Activated T-helper 2 cell treated with anti-CD3 and anti-CD28 coated beads, Interferon-gamma antibody, Interleukin-2, Interleukin-4, amounts not matched to agents 10 μg/mL and 5 μg/mL and 100 μg/mL, durations not matched to agents 14 hours and 24 hours and 36 hours (primary cell): ENCODE measurements at regions not wholly inside any gene's neighbourhood (a gene's known extent, or its start where the extent isn't known, plus 50 kb on each side); places are given as distances from the start of the nearest gene placed in this dataset.

Experiments
- DNase-seq: peaks from one replicate; pipeline ENCODE4 v3.0.0; 2021; ENCODE audit warnings: low spot score
- H3K27ac Mint-ChIP-seq: one replicate; pipeline ENCODE4 v1.8.0; 2021; ENCODE audit warnings: mixed read lengths
- H3K27me3 Mint-ChIP-seq: one replicate; pipeline ENCODE4 v1.8.0; 2021; ENCODE audit warnings: low read depth, mixed read lengths
- H3K36me3 Mint-ChIP-seq: one replicate; pipeline ENCODE4 v1.8.0; 2021; ENCODE audit warnings: low read depth, mixed read lengths
- H3K4me1 Mint-ChIP-seq: one replicate; pipeline ENCODE4 v1.8.0; 2021; ENCODE audit warnings: low read depth, mixed read lengths
- H3K4me3 Mint-ChIP-seq: one replicate; pipeline ENCODE4 v1.8.0; 2021; ENCODE audit warnings: low read depth, mild to moderate bottlenecking, moderate library complexity, mixed read lengths
- H3K9me3 Mint-ChIP-seq: one replicate; pipeline ENCODE4 v1.8.0; 2021; ENCODE audit warnings: mixed read lengths
- intact Hi-C: fragments of 100-400 bp; cut with micrococcal nuclease; formaldehyde crosslinking; loops from one replicate; pipeline ENCODE4 v1.15.1; 2023

DNA sequence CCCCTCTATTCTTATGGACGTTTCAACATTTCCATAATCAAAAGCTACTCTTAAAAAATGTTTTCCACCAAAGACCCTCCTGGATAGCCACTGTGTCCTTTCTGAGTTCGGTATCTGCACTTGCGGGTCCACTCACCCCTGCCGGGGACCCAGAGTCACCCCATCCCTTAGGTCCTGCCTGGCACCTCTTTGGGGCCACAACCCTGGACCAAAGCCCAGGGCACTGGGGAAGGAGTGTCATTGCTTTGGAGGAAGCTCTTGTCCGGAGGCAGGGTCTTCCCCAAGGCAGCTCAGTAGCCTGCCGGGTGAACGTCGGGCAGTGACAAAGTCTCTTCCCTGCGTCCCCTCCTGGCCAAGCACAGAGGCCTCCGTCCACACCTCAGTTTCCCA lies 129.6 kb downstream of the RFLNA start:
- Mint-ChIP-seq H3K36me3 (peaks cover 16% of the 10 kb centered on the region), H3K27me3 (no peaks in the 10 kb centered on the region), H3K4me1 (no peaks in the 10 kb centered on the region), H3K9me3 (no peaks in the 10 kb centered on the region), H3K27ac (no peak overlapping the region), H3K4me3 (no peak overlapping the region)
- DNase-seq = no peak
- intact Hi-C loops = no loop called here

DNA sequence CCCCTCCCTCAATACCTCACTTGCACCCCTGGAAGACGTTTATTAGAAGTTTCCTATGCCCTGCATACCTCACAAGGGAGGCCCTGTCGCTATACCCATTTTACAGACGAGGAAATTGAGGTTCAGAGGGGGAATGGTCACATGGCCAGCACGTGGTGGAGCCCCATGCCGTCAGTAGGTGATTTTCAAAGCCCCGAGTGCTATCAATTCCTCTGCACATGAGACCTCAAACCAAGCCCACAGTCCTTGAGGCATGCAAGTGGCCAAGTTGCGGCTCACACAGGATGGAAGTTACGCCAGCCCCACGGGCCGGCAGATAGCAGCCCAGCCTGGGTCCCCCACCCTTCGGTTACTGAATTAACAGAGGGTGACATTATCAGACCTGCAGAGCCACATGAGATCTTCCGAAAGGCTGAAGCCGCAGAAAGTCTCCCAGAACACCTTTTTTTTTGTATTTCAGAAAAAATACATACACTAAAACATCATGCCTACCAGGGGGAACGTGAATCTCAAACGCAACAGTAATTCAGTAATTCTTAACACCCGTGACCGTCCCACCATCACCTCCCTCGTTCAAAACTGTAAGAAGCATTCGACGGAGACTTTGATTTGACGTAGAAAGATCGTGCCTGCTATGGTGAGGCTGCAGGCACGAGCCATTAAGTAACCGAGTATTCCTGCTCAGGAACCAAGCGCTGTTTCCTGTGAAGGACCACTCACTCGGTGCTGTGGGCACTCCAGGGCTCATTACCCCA lies 129.0 kb downstream of the RFLNA start:
- Mint-ChIP-seq H3K4me3 (no peak overlapping the region), H3K36me3 (peaks cover 22% of the 10 kb centered on the region), H3K9me3 (no peaks in the 10 kb centered on the region), H3K27me3 (no peaks in the 10 kb centered on the region), H3K4me1 (no peaks in the 10 kb centered on the region), H3K27ac (no peak overlapping the region)
- intact Hi-C loops = no loop called here
- no peak for DNase-seq

- no peaks in the 10 kb centered on the region for H3K9me3 Mint-ChIP-seq
- no peak overlapping the region for H3K4me3 Mint-ChIP-seq
- intact Hi-C loops = no loop called here
- peaks cover 25% of the 10 kb centered on the region for H3K36me3 Mint-ChIP-seq
- no peaks in the 10 kb centered on the region for H3K27me3 Mint-ChIP-seq
- H3K4me1 Mint-ChIP-seq = no peaks in the 10 kb centered on the region
- no peak overlapping the region for H3K27ac Mint-ChIP-seq
- DNase-seq = no peak
Measured at GRCh38 chr12:124422570-124423523, 128.0 kb downstream of the RFLNA start.

- Mint-ChIP-seq H3K9me3 (no peaks in the 10 kb centered on the region), H3K27ac (no peak overlapping the region), H3K4me3 (no peak overlapping the region), H3K4me1 (no peaks in the 10 kb centered on the region), H3K27me3 (no peaks in the 10 kb centered on the region), H3K36me3 (peaks cover 30% of the 10 kb centered on the region)
- intact Hi-C loops = no loop called here
- DNase-seq = no peak
Measured at GRCh38 chr12:124422142-124422569, 127.3 kb downstream of the RFLNA start.

GRCh38 chr12:124420996-124421674 lies 126.2 kb downstream of the RFLNA start:
- H3K36me3 Mint-ChIP-seq = peaks cover 28% of the 10 kb centered on the region
- H3K27ac Mint-ChIP-seq = no peak overlapping the region
- no peaks in the 10 kb centered on the region for H3K27me3 Mint-ChIP-seq
- H3K4me1 Mint-ChIP-seq = no peaks in the 10 kb centered on the region
- no peak for DNase-seq
- H3K4me3 Mint-ChIP-seq = no peak overlapping the region
- no peaks in the 10 kb centered on the region for H3K9me3 Mint-ChIP-seq
- intact Hi-C loops = no loop called here

GRCh38 chr12:124420041-124420995 lies 125.4 kb downstream of the RFLNA start:
- intact Hi-C loops = no loop called here
- no peak for DNase-seq
- H3K27ac Mint-ChIP-seq = no peak overlapping the region

DNA sequence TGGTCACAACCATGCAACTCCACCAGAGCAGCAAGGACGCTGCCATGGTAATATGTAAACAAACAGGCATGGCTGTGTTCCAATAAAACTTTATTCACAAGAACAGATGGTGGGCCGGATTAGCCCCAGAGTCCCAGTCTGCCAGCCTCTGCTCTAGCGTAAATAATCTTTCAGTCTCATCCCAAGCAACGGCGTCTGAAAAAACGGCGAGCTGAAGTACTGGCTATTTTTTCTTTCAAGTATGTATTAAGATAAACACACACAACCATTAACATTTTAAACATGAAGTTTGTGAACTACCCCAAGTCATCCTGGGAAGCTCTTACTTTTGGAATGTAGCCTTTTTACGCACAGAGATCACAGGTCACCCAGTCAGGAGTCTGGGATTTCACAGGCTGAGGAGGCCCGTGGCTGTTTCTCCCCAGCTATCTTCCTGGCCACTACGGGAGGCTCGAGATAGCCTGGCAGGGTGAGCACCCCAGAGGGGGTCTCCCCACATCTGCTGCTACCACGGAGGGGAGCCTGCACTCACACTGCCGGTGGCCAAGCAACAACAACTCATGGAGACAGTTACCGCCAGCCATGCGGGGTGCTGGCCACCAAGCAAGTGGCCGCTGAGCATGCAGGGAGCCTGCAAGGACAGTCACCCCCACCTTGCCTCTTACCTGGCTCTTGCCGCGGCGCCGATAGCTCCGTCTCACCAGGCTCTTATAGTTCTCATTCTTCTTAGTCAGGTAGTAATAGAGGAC lies 124.6 kb downstream of the RFLNA start:
- DNase-seq = no peak
- Mint-ChIP-seq H3K27me3 (no peaks in the 10 kb centered on the region), H3K9me3 (no peaks in the 10 kb centered on the region), H3K36me3 (peaks cover 24% of the 10 kb centered on the region), H3K4me3 (no peak overlapping the region), H3K27ac (no peak overlapping the region), H3K4me1 (no peaks in the 10 kb centered on the region)
- intact Hi-C loops = no loop called here

More at GRCh38 chr12:124420041-124420995, 125.4 kb downstream of the RFLNA start:
- no peaks in the 10 kb centered on the region for H3K4me1 Mint-ChIP-seq
- H3K27me3 Mint-ChIP-seq = no peaks in the 10 kb centered on the region
- H3K9me3 Mint-ChIP-seq = no peaks in the 10 kb centered on the region
- no peak overlapping the region for H3K4me3 Mint-ChIP-seq
- H3K36me3 Mint-ChIP-seq = peaks cover 26% of the 10 kb centered on the region

DNA sequence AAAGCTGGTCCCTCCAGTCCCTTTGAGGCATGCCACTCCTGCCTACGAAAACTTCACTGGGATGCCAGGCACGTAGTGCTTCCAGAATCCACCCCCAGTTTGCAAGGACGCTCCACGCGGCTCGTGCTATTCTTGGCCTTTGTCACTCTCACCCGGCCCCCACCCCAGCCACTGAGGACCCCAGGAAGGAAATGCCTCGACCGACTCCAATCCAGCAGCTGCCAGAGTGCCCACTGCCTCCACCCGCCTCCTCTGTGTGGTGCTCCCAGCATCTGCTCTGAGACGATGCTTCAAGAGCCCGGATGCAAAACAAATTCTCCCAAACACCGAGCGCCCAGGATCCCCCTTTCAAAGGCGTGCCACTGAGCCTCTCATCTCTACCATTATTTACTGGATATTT lies 123.9 kb downstream of the RFLNA start:
- H3K36me3 Mint-ChIP-seq = peaks cover 24% of the 10 kb centered on the region
- no peaks in the 10 kb centered on the region for H3K9me3 Mint-ChIP-seq
- H3K27me3 Mint-ChIP-seq = no peaks in the 10 kb centered on the region
- intact Hi-C loops = no loop called here
- no peak overlapping the region for H3K27ac Mint-ChIP-seq
- no peak for DNase-seq
- no peaks in the 10 kb centered on the region for H3K4me1 Mint-ChIP-seq
- H3K4me3 Mint-ChIP-seq = no peak overlapping the region

- Mint-ChIP-seq H3K27me3 (no peaks in the 10 kb centered on the region), H3K9me3 (no peaks in the 10 kb centered on the region), H3K4me1 (no peaks in the 10 kb centered on the region)
Measured at GRCh38 chr12:124418156-124418555, 123.3 kb downstream of the RFLNA start.

GRCh38 chr12:124416516-124417395 lies 121.9 kb downstream of the RFLNA start:
- H3K36me3 Mint-ChIP-seq = peaks cover 24% of the 10 kb centered on the region
- no peaks in the 10 kb centered on the region for H3K27me3 Mint-ChIP-seq
- intact Hi-C loops = no loop called here
- no peak for DNase-seq
- no peak overlapping the region for H3K27ac Mint-ChIP-seq
- H3K4me1 Mint-ChIP-seq = no peaks in the 10 kb centered on the region
- no peak overlapping the region for H3K4me3 Mint-ChIP-seq
- H3K9me3 Mint-ChIP-seq = no peaks in the 10 kb centered on the region

More at GRCh38 chr12:124418156-124418555, 123.3 kb downstream of the RFLNA start:
- no peak overlapping the region for H3K27ac Mint-ChIP-seq
- intact Hi-C loops = no loop called here
- DNase-seq = no peak
- peaks cover 24% of the 10 kb centered on the region for H3K36me3 Mint-ChIP-seq
- H3K4me3 Mint-ChIP-seq = no peak overlapping the region

DNA sequence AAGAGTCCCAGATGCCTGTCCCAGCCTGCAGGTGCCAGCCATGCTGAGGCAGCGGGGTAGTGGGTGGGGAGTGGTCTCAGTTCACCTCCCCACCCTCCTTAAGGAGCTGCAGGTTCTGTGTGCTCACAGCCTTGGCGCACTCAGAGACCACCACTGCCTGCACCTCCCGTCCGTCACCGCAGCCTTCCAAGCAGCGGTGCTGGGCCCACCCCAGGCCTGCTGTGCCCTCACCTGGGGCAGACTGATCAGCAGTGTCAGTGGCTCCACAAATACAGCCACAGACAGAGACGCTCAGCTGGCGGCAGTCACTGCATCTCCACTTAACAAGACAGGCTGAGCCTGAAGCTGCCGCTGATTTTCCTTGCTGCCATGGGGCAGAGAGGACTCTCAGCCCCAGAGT lies 120.2 kb downstream of the RFLNA start:
- H3K27me3 Mint-ChIP-seq = no peaks in the 10 kb centered on the region
- peaks cover 1% of the 10 kb centered on the region for H3K4me1 Mint-ChIP-seq
- peaks cover 22% of the 10 kb centered on the region for H3K36me3 Mint-ChIP-seq
- intact Hi-C loops = no loop called here
- no peak for DNase-seq
- H3K9me3 Mint-ChIP-seq = no peaks in the 10 kb centered on the region
- H3K27ac Mint-ChIP-seq = no peak overlapping the region
- no peak overlapping the region for H3K4me3 Mint-ChIP-seq
